D721Med (cell line): ENCODE measurements at regions not wholly inside any gene's neighbourhood (a gene's known extent, or its start where the extent isn't known, plus 50 kb on each side); places are given as distances from the start of the nearest gene placed in this dataset.
"Not testable (repeated sequence)": the region's sequence is repeated elsewhere in the genome, so short reads cannot be mapped to it uniquely, and the experiment has no call there.

ENCODE experiments used
- DNase-seq: peaks from one replicate; pipeline ENCODE4 v3.0.0; 2011; ENCODE audit warnings: low spot score; ENCODE audit not compliant: insufficient read length
- FAIRE-seq: peaks from 2 replicates; lab custom pipeline; 2011; peaks lifted over from hg19 to GRCh38; lab: Jason Lieb, UNC
- TF ChIP-seq, protein P1 (sequence below): IDR thresholded peaks from 2 replicates; pipeline ENCODE4 v1.5.1; 2012; ENCODE audit warnings: mild to moderate bottlenecking, control low read depth; ENCODE audit not compliant: insufficient read depth; ENCODE audit errors: missing control alignments

DNA sequence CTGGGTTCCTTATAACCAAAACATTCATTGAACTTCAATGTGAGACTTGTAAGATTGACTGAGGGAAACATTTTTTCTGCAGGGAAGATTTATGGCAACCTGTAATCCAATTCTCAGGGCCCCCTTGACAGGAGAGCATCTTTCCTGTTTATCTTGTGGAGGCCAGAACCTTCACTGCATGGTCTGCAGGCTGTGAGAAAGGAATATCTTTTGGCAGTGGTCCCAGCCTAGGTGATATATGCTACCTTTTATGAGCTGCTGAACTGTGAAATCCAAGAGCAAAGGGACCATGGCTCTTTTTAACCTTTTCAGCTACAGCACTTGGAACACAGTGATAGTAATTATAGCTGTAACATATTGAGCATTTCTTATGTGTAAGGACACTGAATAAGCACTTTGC lies 590.2 kb upstream of the B3GAT1 start:
- FAIRE-seq = no peak
- TF ChIP-seq, protein P1, sequence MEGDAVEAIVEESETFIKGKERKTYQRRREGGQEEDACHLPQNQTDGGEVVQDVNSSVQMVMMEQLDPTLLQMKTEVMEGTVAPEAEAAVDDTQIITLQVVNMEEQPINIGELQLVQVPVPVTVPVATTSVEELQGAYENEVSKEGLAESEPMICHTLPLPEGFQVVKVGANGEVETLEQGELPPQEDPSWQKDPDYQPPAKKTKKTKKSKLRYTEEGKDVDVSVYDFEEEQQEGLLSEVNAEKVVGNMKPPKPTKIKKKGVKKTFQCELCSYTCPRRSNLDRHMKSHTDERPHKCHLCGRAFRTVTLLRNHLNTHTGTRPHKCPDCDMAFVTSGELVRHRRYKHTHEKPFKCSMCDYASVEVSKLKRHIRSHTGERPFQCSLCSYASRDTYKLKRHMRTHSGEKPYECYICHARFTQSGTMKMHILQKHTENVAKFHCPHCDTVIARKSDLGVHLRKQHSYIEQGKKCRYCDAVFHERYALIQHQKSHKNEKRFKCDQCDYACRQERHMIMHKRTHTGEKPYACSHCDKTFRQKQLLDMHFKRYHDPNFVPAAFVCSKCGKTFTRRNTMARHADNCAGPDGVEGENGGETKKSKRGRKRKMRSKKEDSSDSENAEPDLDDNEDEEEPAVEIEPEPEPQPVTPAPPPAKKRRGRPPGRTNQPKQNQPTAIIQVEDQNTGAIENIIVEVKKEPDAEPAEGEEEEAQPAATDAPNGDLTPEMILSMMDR = no peak
- no peak for DNase-seq

DNA sequence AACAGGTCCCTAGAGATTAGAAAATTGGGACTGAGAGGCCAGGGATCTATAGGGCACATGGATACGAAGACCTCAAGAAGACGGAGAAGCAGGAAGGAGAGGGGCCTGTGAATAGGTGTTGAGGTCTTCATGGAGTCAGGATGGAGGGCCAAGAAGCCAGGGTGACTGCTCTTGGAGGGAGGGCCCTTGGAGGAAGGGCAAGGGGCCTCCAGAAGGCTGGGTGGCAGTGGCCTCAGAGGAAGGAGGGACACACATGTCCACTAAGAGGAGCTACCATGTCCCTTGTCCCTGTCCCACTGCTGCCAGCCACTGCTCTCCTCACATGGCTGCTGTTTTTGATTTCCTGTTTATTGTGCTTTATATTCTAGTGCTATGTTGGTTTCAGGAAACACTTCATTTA lies 589.5 kb upstream of the B3GAT1 start:
- no peak for DNase-seq
- TF ChIP-seq, protein P1 = no peak
- no peak for FAIRE-seq

DNA sequence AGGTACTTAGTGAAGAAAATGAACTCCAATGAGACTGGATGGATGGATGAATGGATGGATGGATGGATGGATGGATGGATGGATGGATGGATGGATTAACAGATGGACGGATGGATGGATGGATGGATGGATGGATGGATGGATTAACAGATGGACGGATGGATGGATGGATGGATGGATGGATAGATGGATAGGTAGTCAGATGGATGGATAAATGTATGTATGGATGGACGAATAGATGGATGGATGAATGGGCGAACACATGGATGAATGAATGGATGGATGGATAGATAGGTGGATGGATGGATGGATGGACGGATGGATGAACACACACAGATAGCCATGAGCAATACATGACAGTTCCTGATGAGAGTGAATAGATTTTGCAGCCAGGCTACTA lies 589.0 kb upstream of the B3GAT1 start:
- FAIRE-seq = not testable (repeated sequence)

DNA sequence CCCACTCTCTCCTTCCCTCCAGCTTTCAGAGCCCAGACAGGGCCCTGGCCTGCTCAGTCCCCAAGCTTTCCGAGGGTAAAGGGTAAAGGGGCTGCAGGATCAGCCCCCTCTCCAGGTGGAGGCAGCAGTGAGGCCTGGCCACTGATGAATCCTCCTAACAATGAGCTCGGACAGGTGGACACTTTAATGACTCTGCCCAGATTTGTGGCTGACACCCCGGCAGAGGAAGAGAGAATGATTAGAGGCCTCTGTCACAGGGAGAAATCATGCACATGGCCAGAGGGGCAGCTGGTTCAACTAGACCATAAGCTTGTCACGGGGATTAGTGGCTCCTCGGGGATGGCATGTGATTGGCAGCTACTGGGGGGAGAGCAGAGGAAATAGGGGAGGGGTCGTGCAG lies 587.5 kb upstream of the B3GAT1 start:
- FAIRE-seq = no peak

More for the DNA sequence above, 589.0 kb upstream of the B3GAT1 start:
- not testable (repeated sequence) for DNase-seq

DNA sequence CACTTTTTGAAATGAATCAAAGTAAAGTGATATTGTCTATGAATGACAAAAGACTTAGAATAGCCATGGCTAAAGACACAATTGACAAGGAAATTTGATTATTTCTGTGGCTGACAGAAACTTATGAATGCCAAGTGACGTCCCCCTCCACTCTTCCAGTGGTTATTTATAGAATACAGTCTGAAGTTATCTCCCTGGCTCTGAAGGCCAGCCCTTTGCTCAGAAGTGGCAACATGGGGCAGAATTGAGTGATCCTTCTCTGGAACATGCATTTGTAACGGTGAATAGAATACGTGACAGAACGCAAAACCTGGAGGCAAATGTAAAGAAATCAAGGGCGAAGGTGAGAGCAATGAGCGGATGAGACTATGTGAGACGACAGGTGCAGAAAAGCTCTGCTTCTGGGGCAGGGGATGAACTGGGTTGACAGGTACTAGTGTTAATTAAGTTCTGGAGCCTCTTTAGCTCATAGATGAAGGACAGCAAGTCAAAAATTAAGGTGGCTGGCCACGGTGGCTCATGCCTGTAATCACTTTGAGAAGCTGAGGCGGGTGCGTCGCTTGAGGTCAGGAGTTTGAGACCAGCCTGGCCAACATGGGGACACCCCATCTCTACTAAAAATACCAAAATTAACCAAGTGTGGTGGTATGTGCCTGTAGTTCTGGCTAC lies 585.7 kb upstream of the B3GAT1 start:
- FAIRE-seq = no peak
- TF ChIP-seq, protein P1 = no peak
- DNase-seq = no peak

More for the DNA sequence above, 587.5 kb upstream of the B3GAT1 start:
- TF ChIP-seq, protein P1 = no peak
- DNase-seq = no peak

DNA sequence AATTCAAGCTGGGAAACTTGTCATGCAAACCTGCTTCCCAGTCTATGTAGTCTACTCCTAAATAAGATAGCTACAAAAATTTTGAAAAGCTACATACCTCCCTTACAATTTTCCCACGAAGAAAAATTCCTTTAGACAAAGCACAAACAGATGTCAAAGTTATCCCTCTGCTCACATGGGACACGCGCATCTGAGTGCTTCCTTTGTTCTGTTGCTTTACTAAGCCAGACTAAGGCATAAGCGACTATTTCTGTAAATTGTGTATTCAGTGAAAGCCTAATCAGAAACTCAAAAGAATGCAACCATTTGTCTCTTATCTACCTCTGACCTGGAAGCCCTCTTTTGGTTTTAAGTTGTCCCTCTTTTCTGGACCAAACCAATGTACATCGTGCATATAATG lies 583.7 kb upstream of the B3GAT1 start:
- TF ChIP-seq, protein P1 = no peak
- FAIRE-seq = no peak
- no peak for DNase-seq

DNA sequence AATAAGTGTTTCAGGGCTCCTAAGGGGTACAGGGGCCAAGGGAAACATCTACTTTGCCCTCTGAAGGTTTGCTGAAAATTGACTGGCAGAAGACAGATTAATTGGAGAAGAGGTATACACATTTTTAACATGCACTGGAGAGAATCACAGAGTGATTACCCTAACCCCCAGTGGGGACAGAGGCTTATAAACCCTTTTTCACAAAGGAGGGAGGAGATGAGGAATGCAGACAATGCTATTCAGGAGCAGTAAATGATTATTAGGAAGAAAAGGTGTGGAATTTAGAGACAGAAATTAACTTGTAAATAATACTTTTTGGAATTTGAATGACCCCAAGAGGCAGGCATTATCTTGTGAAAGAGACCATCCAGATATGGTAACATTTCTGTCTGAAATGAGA lies 582.4 kb upstream of the B3GAT1 start:
- DNase-seq = no peak
- no peak for FAIRE-seq
- TF ChIP-seq, protein P1 = no peak
